A673 (cell line): ENCODE measurements at regions not wholly inside any gene's neighbourhood (a gene's known extent, or its start where the extent isn't known, plus 50 kb on each side); places are given as distances from the start of the nearest gene placed in this dataset.

ENCODE experiments used
- BruUV-seq: library from RNA; stranded (reverse); fragments of 400-500 nt; replicated peaks from 2 replicates; lab custom pipeline; 2021; lab: Mats Ljungman, UMichigan
- CTCF ChIA-PET: fragments of 300-600 bp; sonication (Branson Sonifier 250); formaldehyde crosslinking; loops from one replicate; lab custom pipeline; 2022; ENCODE audit warnings: antibody characterized with exemption; lab: Charles Lee
- POLR2A ChIA-PET: fragments of 300-600 bp; sonication (Branson Sonifier 250); formaldehyde crosslinking; loops from one replicate; lab custom pipeline; 2022; ENCODE audit warnings: antibody characterized with exemption; ENCODE audit not compliant: low non-redundant PET; lab: Charles Lee
- DNase-seq: peaks from one replicate; pipeline ENCODE4 v3.0.0-alpha.2; 2015; ENCODE audit warnings: low spot score
- H3K27ac ChIP-seq: fragments of 200-600 bp; sonication (generic); 2 replicates; pipeline ENCODE4 v1.5.1; 2016; ENCODE audit warnings: mixed run types, low read depth, mild to moderate bottlenecking, mixed read lengths, antibody characterized with exemption, low read length; ENCODE audit not compliant: poor library complexity, severe bottlenecking
- H3K27me3 ChIP-seq: fragments of 200-600 bp; sonication (generic); replicated peaks from 2 replicates; pipeline ENCODE4 v1.6.1; 2017; ENCODE audit warnings: mixed run types, low read depth, mild to moderate bottlenecking, mixed read lengths, antibody characterized with exemption, low read length; ENCODE audit not compliant: insufficient read depth, poor library complexity
- H3K36me3 ChIP-seq: fragments of 200-600 bp; sonication (generic); 2 replicates; pipeline ENCODE4 v1.6.1; 2016; ENCODE audit warnings: mixed run types, mild to moderate bottlenecking, mixed read lengths, antibody characterized with exemption, low read length; ENCODE audit not compliant: insufficient read depth, poor library complexity, severe bottlenecking
- H3K4me1 ChIP-seq: fragments of 200-600 bp; sonication (generic); 2 replicates; pipeline ENCODE4 v1.6.1; 2017; ENCODE audit warnings: mixed run types, mild to moderate bottlenecking, mixed read lengths, antibody characterized with exemption, low read length; ENCODE audit not compliant: insufficient read depth, poor library complexity, severe bottlenecking
- H3K4me3 ChIP-seq: fragments of 200-600 bp; sonication (generic); 2 replicates; pipeline ENCODE4 v1.5.1; 2016; ENCODE audit warnings: low read depth, mixed run types, mild to moderate bottlenecking, mixed read lengths, low read length; ENCODE audit not compliant: poor library complexity, severe bottlenecking
- H3K9me3 ChIP-seq: fragments of 200-600 bp; sonication (generic); 2 replicates; pipeline ENCODE4 v1.6.1; 2016; ENCODE audit warnings: mixed run types, low read depth, mild to moderate bottlenecking, mixed read lengths, antibody characterized with exemption, low read length; ENCODE audit not compliant: poor library complexity, severe bottlenecking
- CTCF ChIP-seq: fragments of 300-800, 200-600 bp; sonication (generic); conservative IDR thresholded peaks from 2 replicates; pipeline ENCODE4 v1.5.1; 2017; ENCODE audit warnings: low read depth, mild to moderate bottlenecking, antibody characterized with exemption, low read length, moderate library complexity, mixed read lengths
- EZH2 ChIP-seq: fragments of 200-600 bp; sonication (generic); IDR thresholded peaks from 2 replicates; pipeline ENCODE4 v1.6.1; 2017; ENCODE audit warnings: borderline replicate concordance, low read depth, mild to moderate bottlenecking, mixed read lengths, antibody characterized with exemption, low read length; ENCODE audit not compliant: poor library complexity, severe bottlenecking
- intact Hi-C: fragments of 100-400 bp; cut with micrococcal nuclease; formaldehyde crosslinking; loops from one replicate; pipeline ENCODE4 v1.10.0; 2022; ENCODE audit not compliant: unreplicated experiment

- no peak for DNase-seq
- peaks cover 5% of the 10 kb centered on the region for H3K27me3 ChIP-seq
- BruUV-seq, result no TSS peak
- no peaks in the 10 kb centered on the region for H3K36me3 ChIP-seq
- TF ChIP-seq EZH2 (no peak), CTCF (no peak)
- ChIA-PET CTCF (no interaction called here), POLR2A (no interaction called here)
- intact Hi-C loops, result no loop called here
- no peaks in the 10 kb centered on the region for H3K4me1 ChIP-seq
- H3K27ac ChIP-seq, result no peak overlapping the region
- no peaks in the 10 kb centered on the region for H3K9me3 ChIP-seq
- no peak overlapping the region for H3K4me3 ChIP-seq
These were observed 113.0 kb upstream of the NTRK2 start for GRCh38 chr9:84556556-84556955.

GRCh38 chr9:84557751-84558150 lies 111.8 kb upstream of the NTRK2 start:
- Histone ChIP-seq H3K4me1 (no peaks in the 10 kb centered on the region), H3K36me3 (no peaks in the 10 kb centered on the region), H3K9me3 (no peaks in the 10 kb centered on the region), H3K27ac (no peak overlapping the region), H3K4me3 (no peak overlapping the region), H3K27me3 (peaks cover 5% of the 10 kb centered on the region)
- BruUV-seq, result no TSS peak
- ChIA-PET POLR2A (no interaction called here), CTCF (no interaction called here)
- no peak for DNase-seq
- intact Hi-C loops, result no loop called here
- TF ChIP-seq EZH2 (no peak), CTCF (no peak)

GRCh38 chr9:84563691-84564090 lies 105.8 kb upstream of the NTRK2 start:
- CTCF ChIA-PET, result no interaction called here
- intact Hi-C loops, result no loop called here

More at GRCh38 chr9:84563691-84564090, 105.8 kb upstream of the NTRK2 start:
- Histone ChIP-seq H3K4me3 (no peak overlapping the region), H3K36me3 (no peaks in the 10 kb centered on the region), H3K9me3 (no peaks in the 10 kb centered on the region), H3K27ac (no peak overlapping the region), H3K4me1 (no peaks in the 10 kb centered on the region), H3K27me3 (no peaks in the 10 kb centered on the region)
- no peak for DNase-seq
- POLR2A ChIA-PET, result no interaction called here
- no TSS peak for BruUV-seq
- TF ChIP-seq CTCF (no peak), EZH2 (no peak)
